ENCODE measurements at regions not wholly inside any gene's neighbourhood (a gene's known extent, or its start where the extent isn't known, plus 50 kb on each side); places are given as distances from the start of the nearest gene placed in this dataset.

GRCh38 chr14:58821421-58821820, 183.7 kb downstream of the DACT1 start:
- no peaks in the 10 kb centered on the region for H3K9me3 Mint-ChIP-seq (ENCODE audit: unreplicated experiment)
- no peaks in the 10 kb centered on the region for H3K27me3 ChIP-seq (replicated peaks; ENCODE audit: control insufficient read depth, insufficient read depth, low read length)
- no peaks in the 10 kb centered on the region for H3K9me3 ChIP-seq
- no peak for DNase-seq
- POLR2A ChIA-PET, result no interaction called here
- H3K36me3 ChIP-seq (ENCODE audit: control insufficient read depth, insufficient read depth, low read length), result no peaks in the 10 kb centered on the region
- H3K4me1 Mint-ChIP-seq (ENCODE audit: low read depth, unreplicated experiment), result peaks cover 8% of the 10 kb centered on the region
- no peak overlapping the region for H3K27ac Mint-ChIP-seq (ENCODE audit: unreplicated experiment)
- H3K4me3 Mint-ChIP-seq (ENCODE audit: unreplicated experiment), result no peak overlapping the region
- no peaks in the 10 kb centered on the region for H3K27me3 Mint-ChIP-seq (ENCODE audit: insufficient read depth, unreplicated experiment)
- no peak overlapping the region for H3K4me3 ChIP-seq (ENCODE audit: low read depth, low read length)
- no TSS peak for BruUV-seq (replicated peaks)
- intact Hi-C loops (cut with micrococcal nuclease; ENCODE audit: unreplicated experiment), result loop anchor here (5.0 kb wide), 1 partner anchor 49 kb away; no protein-coding TSS in a partner anchor
- no peak for TF ChIP-seq CTCF (IDR thresholded peaks at IDR 0.05; ENCODE audit: insufficient read depth in 1 of 2, low read depth in 1 of 2, low read length in 1 of 2, severe bottlenecking in 1 of 2, unreplicated experiment in 1 of 2)
- peaks cover 22% of the 10 kb centered on the region for H3K4me1 ChIP-seq
- CTCF ChIA-PET, result no interaction called here
- no peaks in the 10 kb centered on the region for H3K36me3 Mint-ChIP-seq (ENCODE audit: insufficient read depth, unreplicated experiment)

- peaks cover 22% of the 10 kb centered on the region for H3K4me1 ChIP-seq
- ChIA-PET POLR2A (no interaction called here), CTCF (no interaction called here)
- no peak overlapping the region for H3K4me3 ChIP-seq (ENCODE audit: low read depth, low read length)
- H3K4me3 Mint-ChIP-seq (ENCODE audit: unreplicated experiment), result no peak overlapping the region
- 0 out of 2 replicates have a peak, but pooled peaks cover 5% of the 10 kb centered on the region for H3K9me3 ChIP-seq
- no TSS peak for BruUV-seq (replicated peaks)
- H3K36me3 Mint-ChIP-seq (ENCODE audit: insufficient read depth, unreplicated experiment), result no peaks in the 10 kb centered on the region
- H3K27me3 ChIP-seq (replicated peaks; ENCODE audit: control insufficient read depth, insufficient read depth, low read length), result no peaks in the 10 kb centered on the region
- H3K27ac Mint-ChIP-seq (ENCODE audit: unreplicated experiment), result no peak overlapping the region
- TF ChIP-seq CTCF (IDR thresholded peaks at IDR 0.05; ENCODE audit: insufficient read depth in 1 of 2, low read depth in 1 of 2, low read length in 1 of 2, severe bottlenecking in 1 of 2, unreplicated experiment in 1 of 2), result no peak
- no peaks in the 10 kb centered on the region for H3K27me3 Mint-ChIP-seq (ENCODE audit: insufficient read depth, unreplicated experiment)
- H3K4me1 Mint-ChIP-seq (ENCODE audit: low read depth, unreplicated experiment), result peaks cover 8% of the 10 kb centered on the region
- H3K36me3 ChIP-seq (ENCODE audit: control insufficient read depth, insufficient read depth, low read length), result no peaks in the 10 kb centered on the region
- intact Hi-C loops (cut with micrococcal nuclease; ENCODE audit: unreplicated experiment), result loop anchor here (5.0 kb wide), 1 partner anchor 51 kb away; no protein-coding TSS in a partner anchor
- H3K9me3 Mint-ChIP-seq (ENCODE audit: unreplicated experiment), result no peaks in the 10 kb centered on the region
- DNase-seq, result no peak
Observed at GRCh38 chr14:58822856-58823255, 185.1 kb downstream of the DACT1 start.

GRCh38 chr14:58823312-58823711, 185.6 kb downstream of the DACT1 start:
- 0 out of 2 replicates have a peak, but pooled peaks cover 5% of the 10 kb centered on the region for H3K9me3 ChIP-seq
- TF ChIP-seq CTCF (IDR thresholded peaks at IDR 0.05; ENCODE audit: insufficient read depth in 1 of 2, low read depth in 1 of 2, low read length in 1 of 2, severe bottlenecking in 1 of 2, unreplicated experiment in 1 of 2), result no peak
- no peak overlapping the region for H3K27ac Mint-ChIP-seq (ENCODE audit: unreplicated experiment)
- no peaks in the 10 kb centered on the region for H3K36me3 ChIP-seq (ENCODE audit: control insufficient read depth, insufficient read depth, low read length)
- no peak overlapping the region for H3K4me3 ChIP-seq (ENCODE audit: low read depth, low read length)
- H3K4me1 ChIP-seq, result peaks cover 22% of the 10 kb centered on the region
- ChIA-PET CTCF (interaction anchor here (0.7 kb wide), 1 partner anchor 907 kb away, joined by 3 read pairs; no protein-coding TSS in a partner anchor), POLR2A (no interaction called here)
- peaks cover 8% of the 10 kb centered on the region for H3K4me1 Mint-ChIP-seq (ENCODE audit: low read depth, unreplicated experiment)
- H3K4me3 Mint-ChIP-seq (ENCODE audit: unreplicated experiment), result no peak overlapping the region
- no peaks in the 10 kb centered on the region for H3K36me3 Mint-ChIP-seq (ENCODE audit: insufficient read depth, unreplicated experiment)
- no peaks in the 10 kb centered on the region for H3K27me3 ChIP-seq (replicated peaks; ENCODE audit: control insufficient read depth, insufficient read depth, low read length)
- H3K27me3 Mint-ChIP-seq (ENCODE audit: insufficient read depth, unreplicated experiment), result no peaks in the 10 kb centered on the region
- DNase-seq, result no peak
- no peaks in the 10 kb centered on the region for H3K9me3 Mint-ChIP-seq (ENCODE audit: unreplicated experiment)
- intact Hi-C loops (cut with micrococcal nuclease; ENCODE audit: unreplicated experiment), result loop anchor here (5.0 kb wide), 1 partner anchor 51 kb away; no protein-coding TSS in a partner anchor
- BruUV-seq (replicated peaks), result no TSS peak
